ENCODE measurements at regions not wholly inside any gene's neighbourhood (a gene's known extent, or its start where the extent isn't known, plus 50 kb on each side); places are given as distances from the start of the nearest gene placed in this dataset.

DNA sequence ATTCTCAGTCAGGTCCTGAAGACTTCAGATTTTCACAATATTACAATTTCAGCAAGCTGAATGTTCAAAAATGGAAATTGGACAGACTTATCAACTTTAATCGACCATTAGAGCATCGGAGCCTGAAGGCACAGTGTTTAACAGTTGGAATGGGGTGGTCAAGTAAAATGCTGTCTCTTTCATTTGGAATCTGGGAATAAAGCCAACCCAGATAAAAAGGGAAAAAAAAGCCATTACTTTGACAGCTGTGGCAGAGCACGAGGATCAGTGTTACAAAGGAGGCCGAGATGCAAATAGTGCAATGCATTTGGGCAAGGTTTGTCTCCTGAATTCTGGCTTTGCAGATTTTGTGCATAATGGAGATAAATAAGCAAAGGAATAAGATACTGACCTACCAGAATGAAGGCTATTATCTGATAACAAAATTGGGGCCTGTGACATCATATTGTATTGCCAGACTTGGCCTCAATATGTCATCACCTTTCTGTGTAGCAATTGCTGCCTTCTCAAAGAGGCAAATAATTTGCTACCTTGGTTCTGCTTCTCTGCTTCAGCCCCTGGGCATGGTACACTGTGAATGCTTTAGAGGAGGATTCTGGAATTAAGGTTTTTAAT, 277.5 kb upstream of the KLHL29 start:
- POLR2A ChIA-PET = no interaction called here
- TF ChIP-seq HDGF (IDR thresholded peaks at IDR 0.05; ENCODE audit: borderline replicate concordance) = no peak
- TF ChIP-seq ELF4 (IDR thresholded peaks at IDR 0.05) = no peak
- TF ChIP-seq L3MBTL2 (conservative IDR thresholded peaks at IDR 0.05) = no peak
- TF ChIP-seq BHLHE40 (IDR thresholded peaks at IDR 0.05; ENCODE audit: borderline replicate concordance) = no peak
- TF ChIP-seq TARDBP (IDR thresholded peaks at IDR 0.05) = no peak
- TF ChIP-seq ARNT (IDR thresholded peaks at IDR 0.05) = no peak
- TF ChIP-seq SUZ12 (IDR thresholded peaks at IDR 0.05) = no peak
- TF ChIP-seq FOXA1 (IDR thresholded peaks at IDR 0.05) = no peak
- no peak for TF ChIP-seq LEF1 (IDR thresholded peaks at IDR 0.05; ENCODE audit: borderline replicate concordance)
- TF ChIP-seq FOXM1 (IDR thresholded peaks at IDR 0.05; ENCODE audit: borderline replicate concordance) = no peak
- TF ChIP-seq, protein P1, sequence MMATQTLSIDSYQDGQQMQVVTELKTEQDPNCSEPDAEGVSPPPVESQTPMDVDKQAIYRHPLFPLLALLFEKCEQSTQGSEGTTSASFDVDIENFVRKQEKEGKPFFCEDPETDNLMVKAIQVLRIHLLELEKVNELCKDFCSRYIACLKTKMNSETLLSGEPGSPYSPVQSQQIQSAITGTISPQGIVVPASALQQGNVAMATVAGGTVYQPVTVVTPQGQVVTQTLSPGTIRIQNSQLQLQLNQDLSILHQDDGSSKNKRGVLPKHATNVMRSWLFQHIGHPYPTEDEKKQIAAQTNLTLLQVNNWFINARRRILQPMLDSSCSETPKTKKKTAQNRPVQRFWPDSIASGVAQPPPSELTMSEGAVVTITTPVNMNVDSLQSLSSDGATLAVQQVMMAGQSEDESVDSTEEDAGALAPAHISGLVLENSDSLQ (IDR thresholded peaks at IDR 0.05) = no peak
- no peak for TF ChIP-seq FOXK2 (IDR thresholded peaks at IDR 0.05)
- TF ChIP-seq ZNF384 (IDR thresholded peaks at IDR 0.05) = no peak
- TF ChIP-seq NFRKB (IDR thresholded peaks at IDR 0.05) = no peak
- CTCF ChIA-PET = no interaction called here
- no peak for DNase-seq (ENCODE audit: extremely low spot score)

DNA sequence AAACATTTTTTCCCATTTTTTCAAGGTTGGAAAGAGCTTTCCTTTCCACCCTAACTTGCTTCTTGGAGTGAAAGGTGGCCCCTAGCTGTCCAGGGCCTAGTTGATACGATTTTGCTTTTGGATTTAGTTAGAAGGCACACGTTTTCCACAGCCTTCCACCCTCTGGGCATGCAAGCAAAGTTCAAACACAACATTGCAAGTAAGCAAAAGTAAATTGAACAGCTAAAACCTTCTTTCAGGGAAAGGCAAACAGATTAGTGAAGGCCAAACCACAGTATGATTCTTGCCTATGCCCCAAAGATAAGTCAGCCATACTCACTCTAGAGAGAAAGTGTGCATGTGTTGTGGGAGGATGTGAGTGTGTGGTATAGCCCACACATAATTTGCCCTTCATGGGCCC, 273.7 kb upstream of the KLHL29 start:
- ChIA-PET CTCF (interaction anchor here (0.6 kb wide), 1 partner anchor 1266 kb away, joined by 4 read pairs; no protein-coding TSS in a partner anchor), POLR2A (no interaction called here)
- no peak for TF ChIP-seq ELF4 (IDR thresholded peaks at IDR 0.05)
- no peak for TF ChIP-seq HDGF (IDR thresholded peaks at IDR 0.05; ENCODE audit: borderline replicate concordance)
- no peak for TF ChIP-seq NFRKB (IDR thresholded peaks at IDR 0.05)
- TF ChIP-seq LEF1 (IDR thresholded peaks at IDR 0.05; ENCODE audit: borderline replicate concordance) = no peak
- TF ChIP-seq ZNF384 (IDR thresholded peaks at IDR 0.05) = no peak
- no peak for TF ChIP-seq ARNT (IDR thresholded peaks at IDR 0.05)
- no peak for DNase-seq (ENCODE audit: extremely low spot score)

DNA sequence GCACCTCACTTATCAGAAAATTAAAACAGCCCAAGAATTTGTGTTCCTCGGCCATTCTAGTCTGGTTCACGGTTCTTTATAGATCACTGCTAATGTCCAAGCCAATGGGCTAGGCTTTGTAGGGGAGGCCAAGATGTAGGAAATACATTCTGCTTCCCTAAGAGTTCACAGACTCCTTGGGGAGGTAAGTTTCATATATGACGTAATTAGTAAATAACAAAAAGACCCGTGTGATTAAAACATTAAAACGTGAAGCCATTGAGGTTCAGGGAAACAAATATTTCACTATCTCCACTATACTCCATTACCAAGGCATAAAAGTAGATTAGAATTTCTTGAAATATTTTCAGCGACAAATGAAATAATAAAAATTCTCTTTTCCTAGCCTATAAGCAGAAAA, 272.5 kb upstream of the KLHL29 start:
- TF ChIP-seq L3MBTL2 (conservative IDR thresholded peaks at IDR 0.05) (no peak), SP1 (IDR thresholded peaks at IDR 0.05) (no peak), LEF1 (IDR thresholded peaks at IDR 0.05; ENCODE audit: borderline replicate concordance) (no peak), TARDBP (IDR thresholded peaks at IDR 0.05) (no peak), NFRKB (IDR thresholded peaks at IDR 0.05) (no peak), ELF4 (IDR thresholded peaks at IDR 0.05) (no peak), FOXA1 (IDR thresholded peaks at IDR 0.05) (no peak), CTBP1 (IDR thresholded peaks at IDR 0.05; ENCODE audit: borderline replicate concordance) (no peak), ZNF384 (IDR thresholded peaks at IDR 0.05) (no peak), ARNT (IDR thresholded peaks at IDR 0.05) (no peak), FOXK2 (IDR thresholded peaks at IDR 0.05) (no peak), FOXM1 (IDR thresholded peaks at IDR 0.05; ENCODE audit: borderline replicate concordance) (no peak), SUZ12 (IDR thresholded peaks at IDR 0.05) (no peak), BHLHE40 (IDR thresholded peaks at IDR 0.05; ENCODE audit: borderline replicate concordance) (no peak), HDGF (IDR thresholded peaks at IDR 0.05; ENCODE audit: borderline replicate concordance) (no peak)
- TF ChIP-seq, protein P1 (IDR thresholded peaks at IDR 0.05) = no peak
- DNase-seq (ENCODE audit: extremely low spot score) = no peak
- ChIA-PET CTCF (no interaction called here), POLR2A (no interaction called here)

DNA sequence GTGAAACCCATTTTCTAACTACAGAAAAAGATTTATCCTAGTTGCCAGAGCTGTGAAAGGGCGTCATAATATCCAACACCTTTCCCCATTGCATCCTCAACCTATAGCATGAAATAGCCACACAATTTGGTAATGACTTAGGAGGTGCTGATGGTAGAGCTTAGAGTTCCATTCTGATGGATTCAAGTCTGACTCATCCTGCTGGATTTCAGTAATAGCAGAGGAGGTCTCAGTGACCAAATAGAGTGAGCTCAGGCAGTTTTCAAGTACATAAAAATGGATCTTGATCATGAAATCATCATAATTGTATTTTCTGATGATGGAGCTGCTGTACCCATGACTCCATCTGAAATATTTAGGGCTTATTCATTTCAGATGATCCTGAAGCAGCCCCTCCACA, 270.7 kb upstream of the KLHL29 start:
- CTCF ChIA-PET = no interaction called here

DNA sequence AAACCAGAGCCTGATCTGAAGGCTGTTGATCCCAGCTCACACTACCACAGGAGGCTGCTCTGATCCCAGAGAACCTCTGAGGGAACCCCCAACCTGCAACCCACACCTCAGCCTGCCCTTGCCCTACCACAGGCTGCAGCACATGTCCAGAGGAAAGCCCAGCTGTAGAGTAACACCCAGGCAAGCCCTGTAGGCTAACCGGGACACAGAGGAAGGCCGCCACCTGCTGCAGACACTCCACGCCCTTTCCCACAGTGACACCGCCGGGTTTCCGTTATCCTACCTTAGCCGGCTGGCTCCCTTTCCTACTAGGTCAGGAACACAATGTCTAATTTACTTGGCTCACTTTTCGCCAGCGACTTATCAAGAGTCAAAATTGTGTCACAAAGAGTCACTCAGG, 266.7 kb upstream of the KLHL29 start:
- TF ChIP-seq LEF1 (IDR thresholded peaks at IDR 0.05; ENCODE audit: borderline replicate concordance) = no peak
- no peak for TF ChIP-seq FOXK2 (IDR thresholded peaks at IDR 0.05)
- no peak for TF ChIP-seq SUZ12 (IDR thresholded peaks at IDR 0.05)
- TF ChIP-seq, protein P1 (IDR thresholded peaks at IDR 0.05) = no peak
- TF ChIP-seq BHLHE40 (IDR thresholded peaks at IDR 0.05; ENCODE audit: borderline replicate concordance) = no peak
- POLR2A ChIA-PET = no interaction called here
- no peak for DNase-seq (ENCODE audit: extremely low spot score)
- CTCF ChIA-PET = no interaction called here

More for the DNA sequence above, 270.7 kb upstream of the KLHL29 start:
- no peak for DNase-seq (ENCODE audit: extremely low spot score)
- POLR2A ChIA-PET = no interaction called here
- TF ChIP-seq TARDBP (IDR thresholded peaks at IDR 0.05) = no peak
- no peak for TF ChIP-seq CTBP1 (IDR thresholded peaks at IDR 0.05; ENCODE audit: borderline replicate concordance)
- no peak for TF ChIP-seq ELF4 (IDR thresholded peaks at IDR 0.05)
- TF ChIP-seq FOXA1 (IDR thresholded peaks at IDR 0.05) = no peak
- TF ChIP-seq SUZ12 (IDR thresholded peaks at IDR 0.05) = no peak
- no peak for TF ChIP-seq BHLHE40 (IDR thresholded peaks at IDR 0.05; ENCODE audit: borderline replicate concordance)
- TF ChIP-seq SP1 (IDR thresholded peaks at IDR 0.05) = no peak
- no peak for TF ChIP-seq FOXM1 (IDR thresholded peaks at IDR 0.05; ENCODE audit: borderline replicate concordance)
- TF ChIP-seq L3MBTL2 (conservative IDR thresholded peaks at IDR 0.05) = no peak
- TF ChIP-seq, protein P1 (IDR thresholded peaks at IDR 0.05) = no peak
- no peak for TF ChIP-seq ZNF384 (IDR thresholded peaks at IDR 0.05)
- TF ChIP-seq NFRKB (IDR thresholded peaks at IDR 0.05) = no peak
- no peak for TF ChIP-seq ARNT (IDR thresholded peaks at IDR 0.05)
- no peak for TF ChIP-seq FOXK2 (IDR thresholded peaks at IDR 0.05)
- TF ChIP-seq LEF1 (IDR thresholded peaks at IDR 0.05; ENCODE audit: borderline replicate concordance) = no peak
- TF ChIP-seq HDGF (IDR thresholded peaks at IDR 0.05; ENCODE audit: borderline replicate concordance) = no peak

DNA sequence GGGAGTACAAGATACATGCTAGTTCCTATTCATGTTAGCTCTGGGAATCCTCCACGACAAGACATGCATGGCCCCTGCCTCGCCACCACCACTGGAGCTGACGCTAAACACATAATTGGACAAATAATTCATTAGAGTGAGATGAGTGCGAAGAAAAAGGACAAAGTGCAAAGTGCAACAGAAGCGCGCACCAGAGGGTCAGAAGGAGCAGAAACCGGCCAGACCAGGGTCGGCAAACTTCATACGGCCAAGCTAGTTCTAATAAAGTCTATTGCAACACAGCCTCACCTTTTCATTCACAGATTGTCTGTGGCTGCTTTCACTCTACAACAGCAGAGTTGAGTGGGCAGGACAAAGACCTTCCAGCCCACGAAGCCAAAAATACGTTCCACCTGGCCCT, 266.1 kb upstream of the KLHL29 start:
- TF ChIP-seq FOXK2 (IDR thresholded peaks at IDR 0.05) (no peak), ELF4 (IDR thresholded peaks at IDR 0.05) (no peak), L3MBTL2 (conservative IDR thresholded peaks at IDR 0.05) (no peak), ZNF384 (IDR thresholded peaks at IDR 0.05) (no peak), LEF1 (IDR thresholded peaks at IDR 0.05; ENCODE audit: borderline replicate concordance) (no peak), NFRKB (IDR thresholded peaks at IDR 0.05) (no peak), ARNT (IDR thresholded peaks at IDR 0.05) (no peak), FOXM1 (IDR thresholded peaks at IDR 0.05; ENCODE audit: borderline replicate concordance) (no peak), FOXA1 (IDR thresholded peaks at IDR 0.05) (no peak), SUZ12 (IDR thresholded peaks at IDR 0.05) (no peak), HDGF (IDR thresholded peaks at IDR 0.05; ENCODE audit: borderline replicate concordance) (no peak), TARDBP (IDR thresholded peaks at IDR 0.05) (no peak), CTBP1 (IDR thresholded peaks at IDR 0.05; ENCODE audit: borderline replicate concordance) (no peak), SP1 (IDR thresholded peaks at IDR 0.05) (no peak), BHLHE40 (IDR thresholded peaks at IDR 0.05; ENCODE audit: borderline replicate concordance) (no peak)
- TF ChIP-seq, protein P1 (IDR thresholded peaks at IDR 0.05) = no peak
- CTCF ChIA-PET = no interaction called here
- DNase-seq (ENCODE audit: extremely low spot score) = no peak
- POLR2A ChIA-PET = no interaction called here
